HG02623 (cell line): ENCODE measurements at regions not wholly inside any gene's neighbourhood (a gene's known extent, or its start where the extent isn't known, plus 50 kb on each side); places are given as distances from the start of the nearest gene placed in this dataset.

Experiments
- ATAC-seq: cut with Tn5 transposase; IDR thresholded peaks from one replicate; pipeline ENCODE4 v1.9.1; 2021; ENCODE audit warnings: moderate library complexity; ENCODE audit not compliant: unreplicated experiment

DNA sequence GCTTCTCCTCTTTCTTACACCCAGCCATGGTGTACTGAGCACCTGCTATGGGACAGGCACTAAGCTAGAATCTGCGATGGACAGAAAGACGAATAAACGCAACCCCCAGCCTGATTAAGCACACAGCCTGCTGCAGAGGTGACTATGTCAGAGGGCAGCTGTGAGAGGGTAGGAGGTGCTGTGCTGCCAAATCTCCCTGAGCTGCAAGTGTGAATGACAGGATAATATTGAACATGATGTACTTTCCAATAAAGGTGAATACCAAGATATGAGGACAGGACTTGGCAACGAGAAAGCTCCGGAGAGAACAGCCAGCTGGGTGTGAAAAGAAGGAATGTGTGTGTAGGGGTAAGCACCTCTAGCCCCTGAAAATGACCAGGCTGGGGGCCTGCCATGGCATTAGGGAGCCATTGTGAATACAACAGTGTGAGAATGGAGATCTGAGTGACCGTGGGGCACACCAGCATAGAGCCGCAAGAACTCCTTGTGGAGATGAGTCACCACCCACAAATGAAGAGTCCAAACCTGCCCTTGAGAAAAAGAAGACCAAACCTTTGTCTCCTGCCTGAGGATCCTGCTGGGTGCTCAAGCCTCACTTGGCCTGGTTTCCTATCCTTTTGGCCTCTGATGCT lies 83.0 kb upstream of the ATF3 start:
- no peak for ATAC-seq

DNA sequence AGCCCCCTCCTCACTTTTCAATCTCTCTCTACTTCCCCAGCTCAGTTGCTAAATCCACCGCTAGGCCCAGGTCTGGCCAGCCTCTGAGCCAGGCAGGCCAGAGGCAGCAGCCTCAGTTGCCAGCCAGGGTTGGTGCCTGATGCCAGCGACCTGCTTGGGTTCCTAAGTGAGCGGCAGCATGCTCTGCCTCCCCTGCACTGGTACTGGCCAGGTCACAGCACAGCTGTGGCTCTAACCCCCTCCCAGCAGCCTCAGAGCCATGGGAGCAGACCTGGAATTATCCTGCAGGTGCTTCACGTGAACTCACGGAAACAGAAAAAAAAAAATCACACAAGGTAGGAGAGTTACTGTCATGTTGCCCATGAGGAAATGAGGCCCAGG lies 82.5 kb upstream of the ATF3 start:
- ATAC-seq = no peak

DNA sequence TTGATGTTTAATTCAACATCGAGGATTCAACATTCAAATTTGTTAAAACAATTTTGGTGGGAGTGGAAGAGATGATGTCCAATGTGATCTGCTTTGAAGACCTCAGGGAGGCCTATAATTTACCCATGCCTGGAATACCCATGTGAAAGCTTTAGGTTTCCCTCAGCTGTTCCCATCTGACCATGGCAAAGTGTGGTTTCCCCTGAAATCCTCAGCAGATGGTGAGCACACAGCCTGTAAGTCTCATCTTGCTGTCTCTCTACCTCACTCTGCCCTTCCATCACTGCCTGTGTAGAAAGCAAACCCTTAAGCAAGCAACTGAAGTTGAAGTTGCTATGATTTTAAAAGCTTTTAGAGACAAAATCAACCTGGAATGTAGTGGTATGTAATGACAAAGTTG lies 80.1 kb upstream of the ATF3 start:
- no peak for ATAC-seq

DNA sequence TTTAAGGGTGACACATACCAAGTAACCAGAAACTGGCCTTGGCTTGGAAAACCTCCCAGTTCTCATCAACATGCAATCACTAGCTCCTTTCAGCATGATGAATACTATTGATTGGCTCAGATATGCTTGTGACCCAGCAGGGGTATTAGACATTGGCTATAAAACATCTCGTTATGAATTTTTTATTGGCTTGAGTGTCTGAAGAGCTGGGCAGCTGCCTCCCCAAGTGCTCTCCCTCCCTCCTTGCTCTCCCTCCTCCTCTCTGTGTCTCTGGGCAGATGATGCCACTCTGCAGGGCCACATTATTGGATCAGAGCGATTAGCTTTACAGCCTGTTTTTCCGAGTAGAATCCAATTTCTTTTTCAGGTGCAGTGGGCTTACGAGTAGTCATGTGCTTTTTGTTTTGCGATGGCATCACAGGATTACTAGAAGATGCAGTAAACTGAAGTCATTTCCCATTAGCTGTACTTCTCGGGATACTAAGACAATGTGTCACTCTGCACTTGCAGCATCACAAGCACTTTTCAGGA lies 79.3 kb upstream of the ATF3 start:
- no peak for ATAC-seq

DNA sequence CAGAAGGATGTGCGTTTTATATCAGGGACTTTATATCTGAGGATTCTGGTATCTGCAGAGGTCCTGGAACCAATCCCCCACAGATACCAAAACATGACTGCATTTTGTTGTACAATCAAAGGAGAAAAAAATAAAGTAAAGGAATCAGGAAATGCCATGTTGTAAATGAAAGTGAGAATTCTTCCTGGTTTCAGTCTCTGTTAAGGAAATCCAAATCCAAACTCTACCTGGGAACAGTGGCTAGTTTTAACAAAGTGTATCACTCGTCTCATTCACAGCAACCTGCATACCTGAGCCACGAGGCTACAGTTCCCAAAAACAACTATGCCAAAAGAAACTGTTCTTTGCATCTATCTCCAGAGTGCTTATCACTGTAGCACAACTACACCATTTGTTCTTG lies 77.3 kb upstream of the ATF3 start:
- ATAC-seq = no peak

DNA sequence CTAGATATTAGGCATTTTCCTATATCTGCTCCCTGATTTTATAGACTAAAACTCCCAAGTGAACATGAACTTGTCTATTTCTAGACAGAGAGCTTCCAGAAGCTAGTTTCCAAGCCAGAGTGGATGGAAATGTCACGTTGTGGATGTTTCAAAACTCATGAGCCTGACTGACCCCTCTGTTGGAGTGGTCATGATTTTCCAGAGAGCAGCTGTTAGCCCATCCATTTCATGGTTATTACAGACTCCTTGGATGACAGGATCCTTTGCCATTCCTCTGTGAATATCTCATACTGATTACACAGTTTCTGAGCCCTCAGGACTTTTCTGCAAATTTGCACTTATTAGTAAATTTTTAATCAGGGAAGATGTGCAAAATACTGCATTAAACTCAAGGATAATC lies 76.8 kb upstream of the ATF3 start:
- ATAC-seq = no peak

DNA sequence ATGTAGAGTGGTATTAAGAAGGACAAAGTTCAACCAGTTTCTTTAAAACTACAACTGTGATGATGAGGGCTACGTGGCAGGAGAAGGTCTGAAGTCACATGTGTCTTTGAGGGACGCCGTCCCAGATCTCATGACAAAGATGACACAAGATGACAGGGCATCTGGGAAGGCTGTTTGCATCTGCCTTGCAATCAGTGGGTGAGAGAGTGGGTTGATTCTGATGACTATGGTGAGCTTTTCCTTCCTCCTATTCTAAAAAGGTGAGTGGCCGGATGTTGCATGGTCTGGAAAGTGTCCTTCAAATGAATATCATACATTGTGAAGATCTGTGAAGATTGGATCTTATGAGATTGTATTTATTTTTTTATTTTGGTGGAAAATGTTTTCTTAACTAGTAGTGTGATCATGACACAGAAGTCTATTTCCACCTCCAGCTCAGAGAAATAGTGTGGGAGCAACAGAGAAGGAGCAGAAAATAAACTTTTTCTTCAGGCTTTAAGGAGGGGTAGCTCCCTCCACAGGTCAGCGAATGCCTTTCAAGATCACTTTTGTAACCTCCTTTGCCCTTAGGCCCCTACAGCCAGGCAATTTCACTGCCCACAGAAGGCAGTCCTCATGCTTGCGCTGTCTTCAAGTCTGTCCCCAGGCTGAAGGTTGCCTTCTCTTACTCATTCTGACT lies 76.0 kb upstream of the ATF3 start:
- no peak for ATAC-seq

DNA sequence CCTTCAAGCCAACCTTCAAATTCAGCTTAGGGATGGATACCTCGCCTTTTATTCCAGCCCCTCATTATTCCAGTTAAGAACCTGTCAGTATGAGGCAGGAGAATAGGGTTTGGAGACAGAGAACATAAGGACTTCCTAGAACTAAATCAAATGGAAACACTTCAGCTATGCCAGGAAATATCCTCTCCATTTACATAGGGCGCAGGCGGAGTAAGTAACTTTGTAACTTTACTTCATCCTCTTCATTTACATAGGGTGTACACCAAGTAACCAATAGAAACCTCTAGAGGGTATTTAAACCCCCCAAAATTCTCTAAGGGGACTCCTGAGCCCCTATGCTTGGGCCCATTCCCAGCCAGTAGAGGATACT lies 75.4 kb upstream of the ATF3 start:
- no peak for ATAC-seq

DNA sequence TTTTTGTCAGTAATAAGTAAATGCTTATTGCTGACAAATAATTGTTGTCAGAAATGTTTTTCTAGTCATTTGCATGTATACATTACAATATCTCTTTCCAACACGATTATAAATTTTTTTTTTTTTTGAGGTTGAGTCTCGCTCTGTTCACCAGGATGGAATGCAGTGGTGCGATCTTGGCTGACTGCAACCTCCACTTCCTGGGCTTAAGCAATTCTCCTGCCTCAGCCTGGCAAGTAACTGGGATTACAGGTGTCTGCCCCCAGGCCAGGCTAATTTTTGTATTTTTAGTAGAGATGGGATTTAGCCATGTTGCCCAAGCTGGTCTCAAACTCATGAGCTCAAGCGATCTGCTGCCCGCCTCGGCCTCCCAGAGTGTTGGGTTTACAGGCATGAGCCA lies 72.0 kb upstream of the ATF3 start:
- no peak for ATAC-seq

DNA sequence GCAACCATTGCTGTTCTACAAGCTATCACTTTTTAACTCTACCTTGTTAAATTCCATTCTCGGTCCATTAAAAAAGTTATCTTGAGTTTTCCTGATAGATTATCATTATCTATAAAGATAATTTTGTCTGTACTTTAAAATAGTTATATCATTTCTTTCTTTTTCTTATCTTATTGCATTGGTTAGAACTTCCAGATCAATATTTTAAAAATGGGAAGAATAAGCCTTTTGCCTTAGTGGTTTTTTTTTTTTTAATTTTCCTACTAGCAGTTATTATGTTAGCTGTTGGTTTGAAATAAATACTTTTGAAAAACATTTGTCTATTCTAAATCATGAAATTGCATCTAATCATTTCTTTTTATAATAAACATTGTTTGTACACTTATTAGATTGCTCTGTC lies 71.0 kb upstream of the ATF3 start:
- no peak for ATAC-seq

DNA sequence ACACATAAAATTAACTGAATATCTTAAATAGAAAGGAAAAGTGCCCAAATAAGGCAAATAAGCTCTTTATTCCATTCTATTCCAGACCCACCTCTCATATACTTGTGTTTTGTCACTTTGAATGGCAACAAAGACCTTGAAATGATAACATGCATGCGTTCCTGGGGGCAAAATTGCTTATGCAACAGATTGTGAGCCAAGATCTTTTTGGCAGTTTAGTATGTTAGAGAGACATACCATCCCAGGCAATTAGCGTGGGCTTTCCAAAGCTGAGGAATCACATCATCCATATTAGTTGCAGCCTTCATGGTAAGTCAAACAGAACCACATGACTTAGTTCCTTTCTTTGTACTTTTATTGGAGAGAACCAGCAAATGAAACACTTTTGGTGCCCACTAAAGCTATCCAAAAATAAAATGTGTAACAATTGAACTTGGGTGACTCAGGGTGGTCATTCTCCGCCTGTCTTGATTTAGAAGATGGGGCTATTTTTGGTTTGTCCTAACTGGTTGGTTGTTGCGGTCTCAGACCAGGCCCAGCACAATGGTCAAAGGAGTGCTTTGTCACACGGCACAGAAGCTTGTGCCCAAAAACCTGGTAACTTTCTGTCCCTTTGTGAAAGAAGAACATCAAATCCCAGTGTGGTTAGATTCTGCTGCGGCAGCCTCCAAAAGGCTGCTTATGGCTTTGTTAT lies 68.7 kb upstream of the ATF3 start:
- ATAC-seq = no peak

DNA sequence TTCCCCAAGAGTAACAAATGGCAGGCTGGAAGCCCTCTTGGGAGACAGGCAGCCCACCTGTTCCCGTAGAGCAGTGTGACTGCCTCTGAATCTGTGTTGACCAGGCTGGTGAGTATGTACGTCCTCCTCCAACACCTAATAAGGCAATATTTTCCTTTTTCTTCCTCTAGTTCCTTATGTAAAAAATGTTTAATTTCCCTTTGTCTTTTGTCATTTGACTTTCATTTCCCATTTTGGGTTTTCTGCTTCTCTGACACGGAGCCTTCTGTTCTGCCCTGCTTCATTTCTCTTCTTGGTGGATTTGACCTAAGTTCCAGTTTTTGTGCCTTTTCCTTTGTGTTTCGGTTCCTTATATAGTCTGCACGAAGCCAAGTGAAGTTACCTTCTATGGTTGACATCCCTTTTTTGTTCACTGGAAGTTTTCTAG lies 65.8 kb upstream of the ATF3 start:
- no peak for ATAC-seq

DNA sequence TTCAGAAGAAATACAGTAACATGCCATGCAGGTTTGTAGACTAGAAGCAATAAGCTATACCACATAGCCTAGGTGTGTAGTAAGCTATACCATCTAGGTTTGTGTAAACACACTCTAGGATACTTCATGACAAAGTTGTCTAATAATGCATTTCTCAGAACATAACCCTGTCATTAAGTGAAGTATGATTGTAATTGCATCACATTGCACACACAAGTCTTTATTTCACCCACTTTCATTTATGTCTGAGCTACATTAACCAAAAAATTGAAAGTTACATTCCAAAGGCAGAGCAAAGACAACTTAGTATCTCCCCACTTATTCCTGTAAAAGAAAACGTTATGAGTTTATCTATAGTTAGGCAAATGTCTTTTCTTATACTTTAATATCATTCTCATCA lies 64.5 kb upstream of the ATF3 start:
- no peak for ATAC-seq

DNA sequence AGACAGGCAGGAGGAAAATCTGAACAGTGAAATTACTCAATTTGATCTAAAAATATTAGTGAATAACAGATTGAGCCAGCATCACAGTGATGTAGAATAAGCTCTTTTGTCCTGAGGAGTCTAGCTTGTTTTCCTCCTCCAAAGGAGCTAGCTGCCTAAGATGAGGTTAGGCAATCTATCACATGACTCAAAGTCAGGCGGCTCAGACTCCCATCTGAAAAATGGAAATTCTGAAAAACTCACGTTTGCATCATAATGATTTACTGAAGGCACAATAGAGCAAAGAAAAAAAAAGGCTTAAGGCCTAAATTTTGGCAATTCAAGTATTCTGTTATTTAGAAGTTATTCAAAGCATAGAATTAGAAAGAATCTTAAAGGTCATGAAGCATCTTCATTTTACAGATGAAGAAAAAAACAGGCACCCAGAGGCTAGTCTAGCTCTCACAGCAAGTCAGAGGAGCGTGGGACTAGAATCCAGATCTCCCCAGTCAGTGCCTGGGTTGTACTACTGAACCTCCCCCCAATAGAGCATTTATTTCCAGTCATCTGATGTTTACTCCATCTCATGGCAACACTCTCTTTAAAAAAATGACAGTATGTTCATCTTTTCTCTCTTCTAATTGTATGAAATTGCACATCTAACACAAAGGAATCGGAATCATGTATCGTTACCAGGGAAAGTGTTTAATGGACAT lies 62.5 kb upstream of the ATF3 start:
- ATAC-seq = no peak

DNA sequence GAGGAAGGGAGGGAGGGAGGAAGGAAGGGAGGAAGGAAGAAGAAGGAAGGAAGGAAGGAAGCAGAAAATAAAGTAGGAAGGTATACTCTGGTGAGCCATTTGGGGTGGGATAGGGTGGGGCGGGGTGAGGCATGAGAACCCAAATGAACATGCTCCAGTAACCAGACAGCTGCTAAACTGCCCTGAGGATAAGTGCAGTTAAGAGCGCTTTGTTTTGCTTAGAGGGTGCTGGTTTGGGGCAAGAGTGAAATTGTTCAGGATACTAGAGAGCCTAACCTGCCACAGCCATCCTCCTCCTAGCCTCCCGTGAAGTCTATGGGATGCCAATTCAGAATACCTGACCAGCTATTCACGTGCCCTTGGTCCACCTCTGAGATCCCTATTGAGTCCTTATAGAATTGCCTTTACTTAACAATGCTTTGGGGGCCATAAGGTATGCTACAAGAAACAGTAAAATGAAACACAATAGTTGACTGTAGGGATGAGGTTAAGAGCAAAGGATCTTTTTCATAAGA lies 59.0 kb upstream of the ATF3 start:
- no peak for ATAC-seq

DNA sequence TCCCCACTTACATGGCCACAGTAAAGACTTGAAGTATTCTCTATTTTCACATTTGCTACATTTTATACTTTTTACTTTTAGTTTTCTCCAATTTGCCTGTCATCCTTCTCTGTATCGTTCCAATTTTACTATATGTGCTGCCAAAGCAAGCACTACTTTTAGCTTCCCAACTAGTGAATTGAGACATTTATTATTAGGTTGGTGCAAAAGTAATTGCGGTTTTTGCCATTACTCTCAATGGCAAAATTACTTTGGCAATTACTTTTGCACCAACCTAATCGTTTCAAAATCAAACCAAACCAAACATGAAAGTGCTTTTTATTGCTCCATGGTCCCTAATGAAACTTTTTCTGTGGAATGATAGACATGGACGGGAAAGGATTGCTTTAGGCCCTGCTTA lies 56.6 kb upstream of the ATF3 start:
- ATAC-seq = no peak

DNA sequence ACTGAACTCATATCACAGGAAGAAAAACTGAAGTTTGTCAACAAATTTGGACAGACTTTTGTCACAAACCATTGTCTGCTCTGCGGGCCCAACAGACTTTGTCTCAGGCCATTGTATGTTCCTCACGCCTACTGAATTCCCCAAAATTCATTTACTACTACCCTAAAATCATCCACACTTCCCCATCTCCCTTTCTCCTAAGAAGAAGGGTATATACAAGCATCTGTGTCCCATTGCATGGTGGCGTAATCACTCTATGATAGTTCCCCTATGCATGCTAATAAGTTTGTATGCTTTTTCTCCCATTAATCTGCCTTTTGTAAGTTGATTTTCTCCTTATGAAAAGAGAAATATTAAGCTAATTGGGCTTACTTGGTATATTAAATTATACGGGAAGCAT lies 54.9 kb upstream of the ATF3 start:
- ATAC-seq = no peak

DNA sequence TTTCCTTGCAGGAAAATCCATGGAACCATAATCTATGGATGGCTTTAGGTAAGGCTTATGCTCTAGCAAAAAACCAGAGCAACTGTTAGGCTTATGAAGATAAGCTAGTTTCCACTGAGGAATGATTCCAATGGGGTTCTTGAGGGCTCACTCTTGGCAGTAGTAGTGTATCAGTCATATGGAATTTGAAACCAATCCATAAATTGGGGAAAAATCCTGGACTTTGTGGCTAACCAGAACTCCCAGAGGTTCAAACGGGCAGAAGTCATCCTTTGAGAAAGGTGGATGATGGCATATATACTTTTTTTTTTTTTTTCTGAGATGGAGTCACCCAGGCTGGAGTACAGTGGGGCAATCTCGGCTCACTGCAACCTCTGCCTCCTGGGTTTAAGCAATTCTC lies 54.2 kb upstream of the ATF3 start:
- no peak for ATAC-seq

DNA sequence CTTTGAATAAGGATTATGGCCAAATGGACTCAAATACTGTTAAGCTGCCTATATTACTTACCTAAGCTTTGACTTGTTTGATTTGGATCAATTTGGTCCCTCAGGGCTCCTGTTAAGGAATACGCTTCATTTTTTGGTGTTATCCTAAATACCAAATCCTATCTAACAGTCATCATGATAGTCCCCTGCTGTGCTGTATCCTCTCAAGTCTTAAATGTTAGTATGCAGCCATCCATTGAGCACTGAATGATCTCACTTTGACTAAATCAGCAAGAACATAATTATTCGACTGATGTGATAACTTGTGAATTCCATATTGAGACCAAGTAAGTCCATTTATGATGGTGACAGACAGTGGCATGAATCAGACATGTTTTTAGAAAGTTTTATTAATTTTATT lies 53.1 kb upstream of the ATF3 start:
- no peak for ATAC-seq

DNA sequence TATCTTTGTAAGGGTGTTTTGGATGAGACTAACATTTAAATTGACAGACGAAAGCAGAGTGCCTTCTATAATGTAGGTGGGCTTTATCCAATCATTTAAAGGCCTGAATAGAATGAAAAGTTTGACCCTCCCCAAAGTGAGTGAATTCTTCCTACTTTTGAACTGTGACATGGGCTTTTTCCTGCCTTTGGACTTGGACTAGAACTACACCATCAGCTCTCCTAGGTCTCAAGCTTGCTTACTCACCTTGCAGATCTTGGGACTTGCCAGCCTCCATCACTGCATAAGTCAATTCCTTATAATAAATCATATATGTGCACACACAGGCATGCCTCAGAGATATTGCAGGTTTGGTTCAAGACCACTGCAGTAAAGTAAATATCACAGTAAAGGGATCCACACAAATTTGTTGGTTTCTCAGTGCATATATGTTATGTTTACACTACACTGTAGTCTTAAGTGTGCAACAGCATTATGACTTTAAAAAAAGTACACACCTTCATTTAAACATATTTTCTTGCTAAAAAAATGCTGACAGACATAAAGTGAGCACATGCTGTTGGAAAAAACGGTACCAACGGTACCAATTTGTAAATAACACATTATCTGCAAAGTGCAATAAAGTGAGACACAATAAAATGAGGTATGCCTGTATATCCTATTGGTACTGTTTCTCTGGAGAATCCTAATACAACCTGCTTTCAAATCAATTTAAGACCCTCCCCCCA lies 51.6 kb upstream of the ATF3 start:
- no peak for ATAC-seq
